Fibroblast of mammary gland (primary cell): ENCODE measurements at regions not wholly inside any gene's neighbourhood (a gene's known extent, or its start where the extent isn't known, plus 50 kb on each side); places are given as distances from the start of the nearest gene placed in this dataset.

Experiments used
- DNase-seq: peaks from one replicate; pipeline ENCODE4 v3.0.0-alpha.2; 2010; ENCODE audit warnings: low read depth
- H3K4me3 ChIP-seq: 2 replicates; pipeline ENCODE4 v1.5.1; 2011; ENCODE audit warnings: low read depth, mild to moderate bottlenecking, low read length, moderate library complexity; ENCODE audit not compliant: control insufficient read depth
- TF ChIP-seq, protein P1 (sequence below): conservative IDR thresholded peaks from 2 replicates; pipeline ENCODE4 v1.5.1; 2011; ENCODE audit warnings: low read depth, low read length, inconsistent platforms; ENCODE audit not compliant: control insufficient read depth, insufficient read depth

DNA sequence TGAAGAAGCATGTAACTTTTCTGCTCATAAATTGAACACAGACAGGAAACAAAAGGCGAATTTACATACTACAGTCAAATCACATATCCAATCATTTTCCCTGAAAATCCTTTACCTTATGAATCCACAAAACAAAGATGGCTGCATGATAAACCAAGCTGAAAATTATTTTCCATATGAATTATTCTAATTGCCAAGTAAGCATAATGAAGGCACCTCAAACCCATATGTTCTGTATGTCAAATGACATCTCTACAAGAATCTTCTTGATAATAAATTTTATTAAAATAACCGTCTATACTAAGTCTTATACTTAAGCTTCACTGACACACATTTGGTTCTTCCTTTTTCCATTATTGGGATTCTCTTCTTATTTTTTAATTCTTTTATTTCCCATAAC lies 1242.6 kb downstream of the CNTNAP5 start:
- TF ChIP-seq, protein P1, sequence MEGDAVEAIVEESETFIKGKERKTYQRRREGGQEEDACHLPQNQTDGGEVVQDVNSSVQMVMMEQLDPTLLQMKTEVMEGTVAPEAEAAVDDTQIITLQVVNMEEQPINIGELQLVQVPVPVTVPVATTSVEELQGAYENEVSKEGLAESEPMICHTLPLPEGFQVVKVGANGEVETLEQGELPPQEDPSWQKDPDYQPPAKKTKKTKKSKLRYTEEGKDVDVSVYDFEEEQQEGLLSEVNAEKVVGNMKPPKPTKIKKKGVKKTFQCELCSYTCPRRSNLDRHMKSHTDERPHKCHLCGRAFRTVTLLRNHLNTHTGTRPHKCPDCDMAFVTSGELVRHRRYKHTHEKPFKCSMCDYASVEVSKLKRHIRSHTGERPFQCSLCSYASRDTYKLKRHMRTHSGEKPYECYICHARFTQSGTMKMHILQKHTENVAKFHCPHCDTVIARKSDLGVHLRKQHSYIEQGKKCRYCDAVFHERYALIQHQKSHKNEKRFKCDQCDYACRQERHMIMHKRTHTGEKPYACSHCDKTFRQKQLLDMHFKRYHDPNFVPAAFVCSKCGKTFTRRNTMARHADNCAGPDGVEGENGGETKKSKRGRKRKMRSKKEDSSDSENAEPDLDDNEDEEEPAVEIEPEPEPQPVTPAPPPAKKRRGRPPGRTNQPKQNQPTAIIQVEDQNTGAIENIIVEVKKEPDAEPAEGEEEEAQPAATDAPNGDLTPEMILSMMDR: no peak
- H3K4me3 ChIP-seq: no peak overlapping the region
- no peak for DNase-seq

DNA sequence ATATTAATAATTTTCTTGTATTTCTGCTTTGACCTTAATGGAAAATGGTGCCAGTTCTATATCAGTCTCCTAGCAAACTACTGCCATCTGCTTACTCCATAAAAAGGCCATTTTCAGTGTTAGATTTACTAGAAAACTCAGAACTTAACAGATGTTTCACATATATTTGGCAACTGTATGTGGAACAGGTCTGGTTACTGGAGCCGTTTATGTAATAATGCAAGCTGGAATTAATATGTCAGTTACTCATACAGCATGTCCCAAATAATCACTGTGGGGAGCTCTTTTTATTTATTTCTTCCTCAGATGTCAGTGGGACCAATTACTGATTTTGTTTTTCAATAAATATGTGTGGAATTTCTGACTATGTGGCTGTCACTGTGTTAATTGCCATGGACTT lies 1247.6 kb downstream of the CNTNAP5 start:
- no peak for DNase-seq
- H3K4me3 ChIP-seq: no peak overlapping the region
- TF ChIP-seq, protein P1: no peak

DNA sequence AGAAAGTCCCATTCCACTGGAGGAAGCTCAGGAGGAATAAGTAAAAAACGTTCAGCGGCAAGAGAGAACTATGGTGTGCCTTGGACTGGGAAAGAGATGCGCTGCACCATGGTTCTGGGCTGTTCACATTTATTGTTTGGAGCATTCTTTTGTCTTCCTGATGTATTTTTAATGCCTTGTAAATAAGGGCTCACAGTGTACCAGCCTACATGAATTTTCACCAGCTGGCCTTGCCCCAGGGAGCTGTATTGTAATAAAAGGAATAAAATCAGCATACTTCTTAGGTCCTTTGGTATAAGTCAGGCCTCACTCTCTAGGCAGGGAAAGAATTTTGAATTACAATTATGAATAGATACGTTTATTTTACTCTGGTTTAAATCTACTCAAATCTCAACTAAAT lies 1249.6 kb downstream of the CNTNAP5 start:
- no peak for DNase-seq
- H3K4me3 ChIP-seq: no peak overlapping the region
- TF ChIP-seq, protein P1: no peak

DNA sequence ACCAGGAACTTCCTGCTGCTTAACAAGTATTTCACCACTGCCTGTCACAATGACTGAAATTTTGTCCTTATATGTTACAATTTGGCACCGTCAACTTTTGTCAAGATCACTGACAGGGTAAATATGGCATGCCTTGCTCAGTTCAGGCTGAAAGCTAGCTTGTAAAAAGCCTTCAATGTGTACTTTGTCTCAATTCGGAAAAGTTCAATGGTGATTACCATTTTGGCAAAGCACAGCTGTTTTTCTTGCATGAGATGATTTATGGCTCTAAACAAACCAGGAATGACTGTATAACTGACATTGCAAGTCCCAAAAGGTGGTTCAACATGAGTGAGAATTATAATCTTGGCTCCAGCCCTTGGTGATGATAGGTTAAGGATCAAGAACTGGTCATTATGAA lies 1255.2 kb downstream of the CNTNAP5 start:
- TF ChIP-seq, protein P1: no peak

DNA sequence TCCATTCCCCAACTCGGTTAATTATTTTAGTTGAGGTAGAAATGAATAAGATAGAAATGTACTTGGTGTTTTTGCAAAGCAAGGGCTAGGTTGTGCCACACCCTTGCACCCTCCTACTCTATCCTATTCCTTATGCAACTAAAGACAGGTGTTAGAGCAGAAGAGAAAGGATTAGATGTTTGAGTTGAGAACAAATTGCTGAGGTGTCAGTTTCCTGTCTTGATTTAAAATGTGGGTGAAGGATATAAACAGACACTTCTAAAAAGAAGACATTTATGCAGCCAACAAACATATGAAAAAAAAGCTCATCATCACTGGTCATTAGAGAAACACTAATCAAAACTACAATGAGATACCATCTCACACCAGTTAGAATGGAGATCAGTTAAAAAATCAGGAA lies 1256.2 kb downstream of the CNTNAP5 start:
- TF ChIP-seq, protein P1: no peak
- no peak overlapping the region for H3K4me3 ChIP-seq
- DNase-seq: no peak

More for the DNA sequence above, 1255.2 kb downstream of the CNTNAP5 start:
- H3K4me3 ChIP-seq: no peak overlapping the region
- DNase-seq: no peak

DNA sequence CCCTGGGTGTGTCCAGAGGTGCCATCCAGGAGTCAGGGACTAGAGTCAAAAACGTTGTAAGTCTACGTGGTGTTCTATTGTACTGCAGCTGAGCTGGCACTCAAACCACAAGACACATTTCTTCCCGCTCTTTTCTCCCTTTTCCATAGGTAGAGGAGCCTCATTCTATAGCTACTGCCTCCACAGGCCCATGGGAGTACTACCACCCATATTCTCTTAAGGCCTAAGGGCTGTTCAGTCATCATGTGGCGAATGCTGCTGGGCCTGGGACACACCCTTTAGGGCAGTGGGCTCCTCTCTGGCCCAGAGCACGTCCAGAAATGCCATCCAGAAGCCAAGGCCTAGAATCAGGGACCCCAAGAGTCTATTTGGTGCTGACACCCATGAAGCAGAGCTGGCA lies 1271.7 kb downstream of the CNTNAP5 start:
- no peak for DNase-seq
- no peak overlapping the region for H3K4me3 ChIP-seq
- TF ChIP-seq, protein P1: no peak
